ENCODE measurements at regions not wholly inside any gene's neighbourhood (a gene's known extent, or its start where the extent isn't known, plus 50 kb on each side); places are given as distances from the start of the nearest gene placed in this dataset.

DNA sequence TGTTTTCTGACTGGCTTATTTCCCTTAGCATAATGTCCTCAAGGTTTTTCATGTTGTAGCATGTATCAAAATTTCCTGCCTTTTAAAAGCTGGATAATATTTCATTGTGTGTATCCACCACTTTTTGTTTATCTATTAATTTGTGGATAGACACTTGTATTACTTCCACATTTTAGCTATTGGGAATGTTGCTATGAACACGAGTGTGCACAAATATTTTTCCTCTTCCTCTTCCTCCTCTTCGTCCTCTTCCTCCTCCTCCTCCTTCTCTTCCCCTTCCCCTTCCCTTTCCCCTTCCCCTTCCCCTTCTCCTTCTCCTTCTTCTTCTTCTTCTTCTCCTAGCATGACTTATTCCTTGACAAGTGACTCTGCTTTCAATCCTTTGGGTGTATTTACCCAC is 51.2 kb upstream of the KL start:
- TF ChIP-seq POLR2AphosphoS5 (IDR thresholded peaks at IDR 0.05; ENCODE audit: borderline replicate concordance, low read depth, low read length) (no peak), EZH2 (IDR thresholded peaks at IDR 0.05) (no peak)
